Colon (tissue), 2 donors: ENCODE measurements at regions not wholly inside any gene's neighbourhood (a gene's known extent, or its start where the extent isn't known, plus 50 kb on each side); places are given as distances from the start of the nearest gene placed in this dataset.
A peak's percentile ranks its signal among the peaks of the same experiment; 100 is the strongest.

Source experiments
- FAIRE-seq: peaks from 2 replicates; lab custom pipeline; 2012; peaks lifted over from hg19 to GRCh38; lab: Jason Lieb, UNC
- donor health status: control.
- donor health status: control.

- FAIRE-seq = no peak
These were observed 243.9 kb upstream of the VCX3A start for GRCh38 chrX:6778544-6779503.

- FAIRE-seq = no peak
These were observed 242.5 kb upstream of the VCX3A start for GRCh38 chrX:6777238-6778002.

- FAIRE-seq = no peak
These were observed 236.0 kb upstream of the VCX3A start for GRCh38 chrX:6770936-6771335.

- no peak for FAIRE-seq
These were observed 234.0 kb upstream of the VCX3A start for GRCh38 chrX:6768881-6769280.

GRCh38 chrX:6761251-6761650 is 226.3 kb upstream of the VCX3A start:
- no peak for FAIRE-seq

- no peak for FAIRE-seq
These were observed 224.9 kb upstream of the VCX3A start for GRCh38 chrX:6759655-6760375.

GRCh38 chrX:6758234-6758633 is 223.3 kb upstream of the VCX3A start:
- no peak for FAIRE-seq

GRCh38 chrX:6757631-6758030 is 222.7 kb upstream of the VCX3A start:
- peak; percentile 49 for FAIRE-seq

- peak; percentile 10 for FAIRE-seq
These were observed 213.7 kb upstream of the VCX3A start for GRCh38 chrX:6748595-6748994.

GRCh38 chrX:6738518-6739470 is 203.9 kb upstream of the VCX3A start:
- FAIRE-seq = no peak

- FAIRE-seq = no peak
These were observed 200.1 kb upstream of the VCX3A start for GRCh38 chrX:6734844-6735634.

GRCh38 chrX:6732101-6732500 is 197.2 kb upstream of the VCX3A start:
- no peak for FAIRE-seq

- FAIRE-seq = no peak
These were observed 194.7 kb upstream of the VCX3A start for GRCh38 chrX:6729626-6730025.

- no peak for FAIRE-seq
These were observed 183.8 kb upstream of the VCX3A start for GRCh38 chrX:6718766-6719165.

- no peak for FAIRE-seq
These were observed 173.9 kb upstream of the VCX3A start for GRCh38 chrX:6708676-6709380.

- FAIRE-seq = no peak
These were observed 173.1 kb upstream of the VCX3A start for GRCh38 chrX:6708041-6708440.

- no peak for FAIRE-seq
These were observed 172.6 kb upstream of the VCX3A start for GRCh38 chrX:6707497-6707896.

GRCh38 chrX:6701085-6701484 is 166.2 kb upstream of the VCX3A start:
- FAIRE-seq = no peak

- FAIRE-seq = no peak
These were observed 160.8 kb upstream of the VCX3A start for GRCh38 chrX:6695717-6696116.

- no peak for FAIRE-seq
These were observed 160.1 kb upstream of the VCX3A start for GRCh38 chrX:6694977-6695376.
